ENCODE measurements at regions not wholly inside any gene's neighbourhood (a gene's known extent, or its start where the extent isn't known, plus 50 kb on each side); places are given as distances from the start of the nearest gene placed in this dataset.

GRCh38 chrX:5458300-5458842 lies 770.3 kb downstream of the NLGN4X start:
- DNase-seq (ENCODE audit: low spot score) = no peak
- H3K9ac ChIP-seq (ENCODE audit: low read depth in 1 of 2, low read length in 2 of 2) = no peak overlapping the region
- no peak for TF ChIP-seq GABPA (IDR thresholded peaks at IDR 0.05 in 1 of 2, conservative IDR thresholded peaks at IDR 0.05 in 1 of 2)
- no peak for TF ChIP-seq JUND (IDR thresholded peaks at IDR 0.05)
- no peak for TF ChIP-seq YY1 (IDR thresholded peaks at IDR 0.05)
- no peak for TF ChIP-seq ZBTB33 (IDR thresholded peaks at IDR 0.05)
- no peak for TF ChIP-seq HNF4G (IDR thresholded peaks at IDR 0.05)
- no peak for TF ChIP-seq CTCF (IDR thresholded peaks at IDR 0.05; ENCODE audit: low read depth, low read length, missing input control)
- TF ChIP-seq SP1 (IDR thresholded peaks at IDR 0.05) = no peak
- TF ChIP-seq RXRA (IDR thresholded peaks at IDR 0.05) = no peak
- no peak for TF ChIP-seq FOXA2 (IDR thresholded peaks at IDR 0.05)
- TF ChIP-seq, protein P1, sequence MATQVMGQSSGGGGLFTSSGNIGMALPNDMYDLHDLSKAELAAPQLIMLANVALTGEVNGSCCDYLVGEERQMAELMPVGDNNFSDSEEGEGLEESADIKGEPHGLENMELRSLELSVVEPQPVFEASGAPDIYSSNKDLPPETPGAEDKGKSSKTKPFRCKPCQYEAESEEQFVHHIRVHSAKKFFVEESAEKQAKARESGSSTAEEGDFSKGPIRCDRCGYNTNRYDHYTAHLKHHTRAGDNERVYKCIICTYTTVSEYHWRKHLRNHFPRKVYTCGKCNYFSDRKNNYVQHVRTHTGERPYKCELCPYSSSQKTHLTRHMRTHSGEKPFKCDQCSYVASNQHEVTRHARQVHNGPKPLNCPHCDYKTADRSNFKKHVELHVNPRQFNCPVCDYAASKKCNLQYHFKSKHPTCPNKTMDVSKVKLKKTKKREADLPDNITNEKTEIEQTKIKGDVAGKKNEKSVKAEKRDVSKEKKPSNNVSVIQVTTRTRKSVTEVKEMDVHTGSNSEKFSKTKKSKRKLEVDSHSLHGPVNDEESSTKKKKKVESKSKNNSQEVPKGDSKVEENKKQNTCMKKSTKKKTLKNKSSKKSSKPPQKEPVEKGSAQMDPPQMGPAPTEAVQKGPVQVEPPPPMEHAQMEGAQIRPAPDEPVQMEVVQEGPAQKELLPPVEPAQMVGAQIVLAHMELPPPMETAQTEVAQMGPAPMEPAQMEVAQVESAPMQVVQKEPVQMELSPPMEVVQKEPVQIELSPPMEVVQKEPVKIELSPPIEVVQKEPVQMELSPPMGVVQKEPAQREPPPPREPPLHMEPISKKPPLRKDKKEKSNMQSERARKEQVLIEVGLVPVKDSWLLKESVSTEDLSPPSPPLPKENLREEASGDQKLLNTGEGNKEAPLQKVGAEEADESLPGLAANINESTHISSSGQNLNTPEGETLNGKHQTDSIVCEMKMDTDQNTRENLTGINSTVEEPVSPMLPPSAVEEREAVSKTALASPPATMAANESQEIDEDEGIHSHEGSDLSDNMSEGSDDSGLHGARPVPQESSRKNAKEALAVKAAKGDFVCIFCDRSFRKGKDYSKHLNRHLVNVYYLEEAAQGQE (IDR thresholded peaks at IDR 0.05) = no peak
- TF ChIP-seq FOXA1 (IDR thresholded peaks at IDR 0.05) = no peak
- TF ChIP-seq, protein P2, sequence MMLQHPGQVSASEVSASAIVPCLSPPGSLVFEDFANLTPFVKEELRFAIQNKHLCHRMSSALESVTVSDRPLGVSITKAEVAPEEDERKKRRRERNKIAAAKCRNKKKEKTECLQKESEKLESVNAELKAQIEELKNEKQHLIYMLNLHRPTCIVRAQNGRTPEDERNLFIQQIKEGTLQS (IDR thresholded peaks at IDR 0.05) = no peak
- TF ChIP-seq RAD21 (IDR thresholded peaks at IDR 0.05) = no peak
- no peaks in the 10 kb centered on the region for H3K27me3 ChIP-seq (ENCODE audit: control insufficient read depth in 4 of 4, insufficient read depth in 4 of 4, low read length in 3 of 4)
- no peak overlapping the region for H3K4me3 ChIP-seq (ENCODE audit: low read depth in 1 of 3, low read length in 3 of 3)
- no peaks in the 10 kb centered on the region for H3K4me1 ChIP-seq (ENCODE audit: control insufficient read depth in 4 of 4, insufficient read depth in 4 of 4, low read length in 3 of 4)
- H3K36me3 ChIP-seq (ENCODE audit: control insufficient read depth in 4 of 4, insufficient read depth in 3 of 4, low read depth in 1 of 4, low read length in 3 of 4) = no peaks in the 10 kb centered on the region
- H3K9me3 ChIP-seq (ENCODE audit: control insufficient read depth in 4 of 4, low read length in 3 of 4) = no peaks in the 10 kb centered on the region
- no peak overlapping the region for H3K27ac ChIP-seq (ENCODE audit: low read depth in 1 of 2, low read length in 2 of 2)
- 65% methylated on average over 6 of the region's 6 CpGs for WGBS

DNA sequence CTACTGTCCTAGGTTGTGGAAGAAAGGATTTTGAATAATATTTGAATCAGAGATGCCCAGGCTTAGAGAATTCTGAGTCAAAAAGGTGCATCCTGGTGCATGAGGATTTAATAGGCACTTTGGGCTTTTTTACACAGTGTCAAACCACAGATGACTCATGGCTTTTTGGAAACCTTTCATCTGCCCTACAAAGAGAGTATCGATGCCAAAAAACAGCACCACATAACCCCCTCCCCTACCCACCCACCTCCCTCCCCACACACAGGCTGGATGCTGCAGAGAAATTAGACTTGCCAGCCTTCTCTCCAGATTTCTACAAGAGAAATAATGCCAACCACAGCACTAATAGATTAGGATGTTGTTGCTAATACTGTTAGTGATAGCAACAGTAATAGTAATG lies 779.3 kb downstream of the NLGN4X start:
- TF ChIP-seq RXRA (IDR thresholded peaks at IDR 0.05) (no peak), TAF1 (conservative IDR thresholded peaks at IDR 0.05) (no peak)
- H3K9me3 ChIP-seq (ENCODE audit: control insufficient read depth in 4 of 4, low read length in 3 of 4) = no peaks in the 10 kb centered on the region
- 67% methylated on average over 1 of the region's 1 CpG for WGBS

More for the DNA sequence above, 779.3 kb downstream of the NLGN4X start:
- DNase-seq (ENCODE audit: low spot score) = no peak
- H3K27ac ChIP-seq (ENCODE audit: low read depth in 1 of 2, low read length in 2 of 2) = no peak overlapping the region
- H3K9ac ChIP-seq (ENCODE audit: low read depth in 1 of 2, low read length in 2 of 2) = no peak overlapping the region
- H3K36me3 ChIP-seq (ENCODE audit: control insufficient read depth in 4 of 4, insufficient read depth in 3 of 4, low read depth in 1 of 4, low read length in 3 of 4) = no peaks in the 10 kb centered on the region
- H3K27me3 ChIP-seq (ENCODE audit: control insufficient read depth in 4 of 4, insufficient read depth in 4 of 4, low read length in 3 of 4) = no peaks in the 10 kb centered on the region
- H3K4me3 ChIP-seq (ENCODE audit: low read depth in 1 of 3, low read length in 3 of 3) = no peak overlapping the region
- no peaks in the 10 kb centered on the region for H3K4me1 ChIP-seq (ENCODE audit: control insufficient read depth in 4 of 4, insufficient read depth in 4 of 4, low read length in 3 of 4)

Data from liver (tissue), 8 donors.